RWPE1 (cell line): ENCODE measurements at regions not wholly inside any gene's neighbourhood (a gene's known extent, or its start where the extent isn't known, plus 50 kb on each side); places are given as distances from the start of the nearest gene placed in this dataset.
"Not testable (repeated sequence)": the region's sequence is repeated elsewhere in the genome, so short reads cannot be mapped to it uniquely, and the experiment has no call there.

Experiments used
- CTCF ChIA-PET: fragments of 350-600 bp; sonication (Branson Sonifier 250); formaldehyde crosslinking; extraction: SDS; loops from one replicate; lab custom pipeline; 2021; lab: Yijun Ruan, JAX
- POLR2A ChIA-PET: fragments of 400-600 bp; formaldehyde crosslinking; extraction: SDS; loops from one replicate; lab custom pipeline; 2020; ENCODE audit warnings: antibody characterized with exemption; ENCODE audit not compliant: low non-redundant PET; lab: Yijun Ruan, JAX
- DNase-seq: peaks from one replicate; pipeline ENCODE4 v3.0.0; 2012; ENCODE audit warnings: low spot score
- H3K27ac ChIP-seq: fragments of 450-650 bp; 2 replicates; pipeline ENCODE4 v1.5.1; 2017
- CTCF ChIP-seq: fragments of 450-650 bp; conservative IDR thresholded peaks from 2 replicates; pipeline ENCODE4 v1.5.1; 2017; ENCODE audit warnings: low read depth, mild to moderate bottlenecking

DNA sequence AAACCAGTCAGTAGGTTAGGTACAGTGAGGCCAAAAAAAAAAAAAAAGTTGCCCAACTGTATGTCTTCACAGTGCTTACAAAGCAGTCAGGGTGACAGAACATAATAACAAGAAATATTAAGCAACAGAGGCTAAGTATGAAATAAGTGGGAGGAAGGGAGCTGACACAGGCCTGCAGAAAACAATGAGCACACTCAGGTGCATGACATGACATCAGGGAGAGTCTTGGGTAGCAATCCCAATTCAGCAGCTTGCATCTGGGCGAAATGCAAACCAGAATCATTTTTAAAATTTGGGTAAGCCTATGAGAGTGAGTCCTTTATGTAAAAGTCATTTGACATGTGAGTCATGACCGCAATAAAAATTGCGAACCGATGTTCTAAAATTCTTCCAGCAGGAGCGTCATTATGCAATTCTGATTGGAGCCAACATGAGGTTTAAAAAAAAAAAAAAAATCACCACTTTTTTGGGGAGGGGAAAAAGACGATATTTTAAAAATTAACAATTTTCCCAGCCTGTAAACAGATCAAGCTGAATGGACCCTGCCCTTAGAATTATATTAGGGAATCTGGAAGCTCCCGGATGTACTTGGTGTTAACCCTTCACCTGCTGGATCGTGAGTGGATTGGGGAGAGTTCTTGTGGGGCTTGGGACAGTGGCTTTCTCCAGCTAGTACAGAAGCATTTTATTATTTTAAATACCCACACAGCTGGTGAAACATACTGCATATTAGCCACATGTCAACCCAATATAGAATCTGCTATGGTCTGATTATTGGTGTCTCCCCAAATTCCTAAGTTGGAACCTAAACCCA, 127.9 kb downstream of the NPIPB5 start:
- CTCF ChIA-PET: interaction anchor here (0.6 to 0.9 kb wide), 4 partner anchors 23 to 1053 kb away, joined by 3 to 4 read pairs (median 4); no protein-coding TSS in a partner anchor
- H3K27ac ChIP-seq: no peak overlapping the region; the same call in 1 of the 2 replicates
- POLR2A ChIA-PET: no interaction called here
- DNase-seq: peak; percentile 59
- no peak for TF ChIP-seq CTCF

DNA sequence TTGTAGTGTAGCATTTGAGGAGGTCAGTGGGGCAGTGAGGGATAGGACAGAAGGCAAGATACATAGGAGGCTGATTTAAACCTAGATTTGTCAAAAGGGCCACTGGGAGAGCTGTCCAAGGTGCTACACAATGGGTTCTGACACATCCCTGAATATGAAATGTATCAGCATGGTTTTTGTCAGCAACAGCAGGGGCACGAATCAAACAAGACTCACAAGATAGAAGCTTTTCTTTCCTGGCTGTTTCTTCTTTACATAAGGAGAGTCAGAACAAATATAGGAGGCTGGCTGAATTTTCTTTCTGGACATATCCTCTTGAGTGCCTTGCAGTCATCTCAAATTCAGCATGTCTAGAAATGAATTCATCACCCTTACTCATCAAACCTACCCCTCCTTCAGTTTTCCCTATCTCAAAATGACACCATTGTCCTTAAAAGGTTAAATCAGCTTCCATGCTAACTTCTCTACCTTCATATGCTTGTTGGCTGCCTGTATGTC, 130.5 kb downstream of the NPIPB5 start:
- ChIA-PET CTCF (no interaction called here), POLR2A (no interaction called here)
- TF ChIP-seq CTCF: no peak
- DNase-seq: peak; percentile 44
- no peak overlapping the region for H3K27ac ChIP-seq

DNA sequence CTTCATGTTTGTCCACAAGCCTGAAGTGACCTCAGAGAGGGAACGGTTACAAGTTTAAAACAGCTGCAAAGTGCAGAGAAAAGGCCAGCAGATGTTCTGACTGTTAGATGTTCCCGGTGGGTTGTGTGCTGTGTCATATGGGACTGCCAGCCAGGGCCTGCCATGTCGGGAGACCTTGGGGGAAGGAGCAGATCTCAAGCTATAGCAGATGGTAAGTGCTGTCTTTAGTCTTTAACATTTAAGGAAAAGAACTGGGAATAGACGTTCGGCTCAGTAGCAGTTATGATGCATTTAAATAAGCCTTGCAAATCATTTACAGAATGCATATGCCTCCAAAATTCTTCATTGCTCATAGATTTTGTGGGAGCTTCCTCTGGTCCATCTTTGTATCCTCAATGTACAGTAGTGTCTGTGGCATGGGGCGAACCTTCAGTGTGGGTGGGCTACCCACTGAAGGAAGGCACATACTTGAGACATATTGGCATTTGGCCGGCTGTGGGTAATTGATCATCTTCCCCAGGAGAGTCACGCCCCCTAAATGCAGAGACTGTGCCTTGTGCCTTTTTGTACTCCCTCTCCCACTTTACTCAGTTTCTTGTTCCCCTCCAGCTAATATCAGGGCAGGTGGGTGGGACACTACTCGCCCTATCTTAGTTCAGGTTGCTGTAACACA, 131.9 kb downstream of the NPIPB5 start:
- no peak overlapping the region for H3K27ac ChIP-seq
- CTCF ChIA-PET: no interaction called here
- POLR2A ChIA-PET: no interaction called here

GRCh38 chr16:22643203-22643602, 132.5 kb downstream of the NPIPB5 start:
- DNase-seq, H3K27ac ChIP-seq, POLR2A ChIA-PET: not testable (repeated sequence)
- CTCF ChIA-PET: interaction anchor here (0.5 to 0.8 kb wide), 2 partner anchors 16 to 324 kb away, joined by 3 to 6 read pairs; no protein-coding TSS in a partner anchor

More for the DNA sequence above, 131.9 kb downstream of the NPIPB5 start:
- TF ChIP-seq CTCF: no peak
- no peak for DNase-seq

- no peak for TF ChIP-seq CTCF
- no peak for DNase-seq
- POLR2A ChIA-PET: no interaction called here
- H3K27ac ChIP-seq: no peak overlapping the region
- CTCF ChIA-PET: interaction anchor here (0.8 kb wide), 1 partner anchor 16 kb away, joined by 6 read pairs; no protein-coding TSS in a partner anchor
Observed at GRCh38 chr16:22643886-22644285, 133.2 kb downstream of the NPIPB5 start.

DNA sequence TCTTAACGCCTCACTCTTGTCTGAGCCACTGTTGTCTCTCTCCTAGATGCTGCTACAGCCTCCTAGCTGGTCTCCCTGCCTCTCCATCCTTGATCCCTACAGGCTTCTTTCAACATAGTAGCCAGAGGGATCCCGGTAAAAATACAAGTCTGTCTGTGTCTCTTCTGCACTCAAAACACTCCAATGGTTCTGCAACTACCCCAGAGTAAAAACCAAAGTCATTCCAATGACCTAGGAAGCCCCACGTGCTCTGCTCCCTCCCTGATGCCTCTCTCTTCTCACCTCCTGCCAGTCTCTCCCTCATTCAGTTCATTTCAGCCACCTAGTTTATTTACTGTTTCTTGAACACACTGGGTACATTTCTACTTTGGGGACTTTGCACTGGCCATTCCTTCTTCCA, 135.2 kb downstream of the NPIPB5 start:
- H3K27ac ChIP-seq: no peak overlapping the region
- no peak for DNase-seq
- no peak for TF ChIP-seq CTCF
- POLR2A ChIA-PET: no interaction called here
- CTCF ChIA-PET: interaction anchor here (0.6 kb wide), 1 partner anchor 164 kb away, joined by 3 read pairs; no protein-coding TSS in a partner anchor
